Cardiac fibroblast (primary cell): ENCODE measurements at regions not wholly inside any gene's neighbourhood (a gene's known extent, or its start where the extent isn't known, plus 50 kb on each side); places are given as distances from the start of the nearest gene placed in this dataset.

Source experiments
- DNase-seq, 2 donors: peaks; one replicate each; pipeline versions ENCODE4 v3.0.0 to v3.0.0-alpha.2; 2010; ENCODE audit warnings: low read depth in 2 of 2
- H3K4me3 ChIP-seq, 2 donors: replicated peaks in 1 of 2; 1 replicate in 1 of 2; 2 replicates in 1 of 2; pipeline ENCODE4 v1.5.1; 2011; ENCODE audit warnings: low read depth in 2 of 2, low read length in 2 of 2, mild to moderate bottlenecking in 2 of 2, moderate library complexity in 1 of 2
- TF ChIP-seq, protein P1 (sequence below): IDR thresholded peaks from one replicate; pipeline ENCODE4 v1.5.1; 2011; ENCODE audit warnings: low read depth, mild to moderate bottlenecking, low read length, inconsistent platforms

DNA sequence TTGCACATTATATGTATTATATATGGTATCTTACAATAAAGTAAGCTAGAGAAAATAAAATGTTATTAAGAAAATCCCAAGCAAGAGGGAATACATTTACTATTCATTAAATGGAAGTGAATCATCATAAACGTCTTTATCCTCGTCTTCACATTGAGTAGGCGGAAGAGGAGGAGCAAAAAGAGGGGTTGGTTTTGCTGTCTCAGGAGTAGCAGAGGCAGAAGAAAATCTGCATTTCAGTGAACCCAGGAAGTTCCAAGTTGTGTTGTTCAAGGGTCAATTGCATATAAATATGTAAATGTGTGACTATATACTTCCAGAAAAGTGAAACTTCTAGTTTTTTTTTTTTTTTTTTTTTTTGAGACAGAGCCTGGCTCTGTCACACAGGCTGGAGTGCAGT lies 301.4 kb downstream of the TMA16 start:
- TF ChIP-seq, protein P1, sequence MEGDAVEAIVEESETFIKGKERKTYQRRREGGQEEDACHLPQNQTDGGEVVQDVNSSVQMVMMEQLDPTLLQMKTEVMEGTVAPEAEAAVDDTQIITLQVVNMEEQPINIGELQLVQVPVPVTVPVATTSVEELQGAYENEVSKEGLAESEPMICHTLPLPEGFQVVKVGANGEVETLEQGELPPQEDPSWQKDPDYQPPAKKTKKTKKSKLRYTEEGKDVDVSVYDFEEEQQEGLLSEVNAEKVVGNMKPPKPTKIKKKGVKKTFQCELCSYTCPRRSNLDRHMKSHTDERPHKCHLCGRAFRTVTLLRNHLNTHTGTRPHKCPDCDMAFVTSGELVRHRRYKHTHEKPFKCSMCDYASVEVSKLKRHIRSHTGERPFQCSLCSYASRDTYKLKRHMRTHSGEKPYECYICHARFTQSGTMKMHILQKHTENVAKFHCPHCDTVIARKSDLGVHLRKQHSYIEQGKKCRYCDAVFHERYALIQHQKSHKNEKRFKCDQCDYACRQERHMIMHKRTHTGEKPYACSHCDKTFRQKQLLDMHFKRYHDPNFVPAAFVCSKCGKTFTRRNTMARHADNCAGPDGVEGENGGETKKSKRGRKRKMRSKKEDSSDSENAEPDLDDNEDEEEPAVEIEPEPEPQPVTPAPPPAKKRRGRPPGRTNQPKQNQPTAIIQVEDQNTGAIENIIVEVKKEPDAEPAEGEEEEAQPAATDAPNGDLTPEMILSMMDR = no peak
- DNase-seq = no peak
- H3K4me3 ChIP-seq = no peak overlapping the region

- no peak for DNase-seq
- H3K4me3 ChIP-seq = no peak overlapping the region
- TF ChIP-seq, protein P1 = no peak
These were observed 309.5 kb downstream of the TMA16 start for GRCh38 chr4:163804001-163804400.

DNA sequence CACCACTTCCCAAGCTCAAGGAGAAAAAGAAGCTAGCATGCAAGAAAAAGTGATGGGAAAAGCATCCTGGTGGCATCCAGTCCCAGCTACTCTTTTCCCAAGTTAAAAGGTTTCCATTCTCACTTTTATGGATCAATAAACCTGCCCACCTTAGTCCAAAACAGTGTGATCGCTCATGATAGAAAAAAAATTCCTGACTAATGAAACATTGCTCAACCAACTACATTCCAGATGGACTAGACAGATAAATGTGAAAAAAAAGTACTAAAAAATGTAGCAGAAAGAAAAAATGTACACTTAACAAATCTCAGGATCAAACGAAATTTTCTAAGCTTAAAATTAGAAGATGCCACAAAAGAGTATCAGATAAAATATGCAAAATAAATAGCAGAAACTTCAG lies 312.2 kb downstream of the TMA16 start:
- no peak overlapping the region for H3K4me3 ChIP-seq
- TF ChIP-seq, protein P1 = no peak
- no peak for DNase-seq

DNA sequence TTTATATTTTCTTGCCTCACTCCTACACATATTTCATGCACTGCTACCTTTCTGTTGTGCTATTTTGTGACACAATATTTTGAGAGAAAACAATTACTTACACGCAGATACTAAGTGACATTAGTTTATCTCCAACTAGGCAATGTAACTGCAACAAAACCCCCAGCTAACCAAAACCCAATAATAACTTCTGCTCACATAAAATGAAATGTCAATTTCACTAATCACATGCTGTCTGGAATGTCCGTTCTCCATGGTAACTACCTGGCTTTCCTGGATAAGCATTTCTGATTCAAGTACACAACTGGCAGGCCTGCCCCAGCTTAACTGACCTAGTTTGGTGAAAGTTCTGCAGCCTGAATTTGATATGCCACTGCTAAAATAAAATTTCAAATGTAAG lies 313.5 kb downstream of the TMA16 start:
- no peak overlapping the region for H3K4me3 ChIP-seq
- DNase-seq = no peak
- TF ChIP-seq, protein P1 = no peak

GRCh38 chr4:163810755-163811154 lies 316.3 kb downstream of the TMA16 start:
- DNase-seq = no peak
- H3K4me3 ChIP-seq = no peak overlapping the region
- TF ChIP-seq, protein P1 = no peak

- H3K4me3 ChIP-seq = no peak overlapping the region
- no peak for DNase-seq
- TF ChIP-seq, protein P1 = no peak
These were observed 321.3 kb downstream of the TMA16 start for GRCh38 chr4:163815776-163816175.

DNA sequence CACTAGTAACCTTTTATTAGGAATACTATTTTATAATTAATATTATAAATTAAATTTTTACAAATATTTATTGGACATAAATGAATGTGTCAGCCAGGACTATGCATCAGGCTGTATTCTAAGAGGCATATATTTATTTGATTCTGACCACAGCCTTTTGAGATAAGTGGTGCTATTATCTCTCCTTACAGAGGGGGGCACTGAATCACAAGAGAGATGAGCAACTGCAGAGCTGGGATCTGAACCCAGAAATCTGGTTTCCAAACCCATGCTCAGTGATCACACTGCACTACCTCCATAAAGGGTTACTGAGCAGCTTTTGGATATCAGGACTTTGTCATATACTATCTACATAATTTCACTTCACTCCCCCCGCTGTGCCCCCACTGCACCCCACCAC lies 322.0 kb downstream of the TMA16 start:
- DNase-seq = no peak
- H3K4me3 ChIP-seq = no peak overlapping the region
- TF ChIP-seq, protein P1 = no peak
